Stimulated activated CD8-positive, alpha-beta memory T cell treated with anti-CD3 and anti-CD28 coated beads, Interleukin-4, amount 100 ng/mL, for 24 hours (primary cell): ENCODE measurements at regions not wholly inside any gene's neighbourhood (a gene's known extent, or its start where the extent isn't known, plus 50 kb on each side); places are given as distances from the start of the nearest gene placed in this dataset.
"Not testable (repeated sequence)": the region's sequence is repeated elsewhere in the genome, so short reads cannot be mapped to it uniquely, and the experiment has no call there.

Experiments
- DNase-seq: peaks from one replicate; pipeline ENCODE4 v3.0.0-alpha.2; 2020; ENCODE audit warnings: low read depth

DNA sequence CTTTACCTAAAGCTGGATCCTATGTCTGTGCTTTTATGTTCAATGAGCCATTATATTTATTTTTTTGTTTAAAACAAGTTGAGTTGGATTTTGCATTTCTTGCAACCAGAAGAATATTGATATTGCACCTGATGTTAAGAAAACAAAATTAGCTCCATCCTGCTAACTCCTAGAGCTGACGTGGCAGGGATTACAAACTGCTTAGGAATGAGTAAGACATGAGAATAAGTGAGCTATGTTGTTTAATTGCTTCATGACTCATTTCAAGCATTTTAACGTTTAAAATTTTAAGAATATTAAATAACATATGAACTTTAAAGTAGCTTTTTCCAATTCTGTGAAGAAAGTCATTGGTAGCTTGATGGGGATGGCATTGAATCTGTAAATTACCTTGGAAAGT, 663.5 kb downstream of the EPM2A start:
- no peak for DNase-seq

DNA sequence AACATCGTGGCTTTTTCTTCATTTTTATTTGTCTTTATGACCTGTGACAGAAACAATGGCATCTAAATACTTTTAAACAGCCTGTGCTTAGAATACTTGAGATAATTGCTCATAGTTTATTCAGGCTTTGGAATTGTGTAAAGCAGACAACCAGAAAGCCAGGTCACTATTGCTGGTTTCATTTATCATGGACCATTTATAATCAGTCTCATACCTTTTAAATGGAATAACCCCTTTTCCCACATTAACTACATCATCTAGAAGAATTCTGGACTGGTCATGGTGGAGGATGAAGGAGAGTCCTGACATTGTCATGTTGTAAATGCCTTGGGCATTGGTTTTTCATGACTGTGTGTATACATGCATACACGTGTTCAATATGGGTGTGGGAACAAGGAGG, 661.5 kb downstream of the EPM2A start:
- DNase-seq = no peak

DNA sequence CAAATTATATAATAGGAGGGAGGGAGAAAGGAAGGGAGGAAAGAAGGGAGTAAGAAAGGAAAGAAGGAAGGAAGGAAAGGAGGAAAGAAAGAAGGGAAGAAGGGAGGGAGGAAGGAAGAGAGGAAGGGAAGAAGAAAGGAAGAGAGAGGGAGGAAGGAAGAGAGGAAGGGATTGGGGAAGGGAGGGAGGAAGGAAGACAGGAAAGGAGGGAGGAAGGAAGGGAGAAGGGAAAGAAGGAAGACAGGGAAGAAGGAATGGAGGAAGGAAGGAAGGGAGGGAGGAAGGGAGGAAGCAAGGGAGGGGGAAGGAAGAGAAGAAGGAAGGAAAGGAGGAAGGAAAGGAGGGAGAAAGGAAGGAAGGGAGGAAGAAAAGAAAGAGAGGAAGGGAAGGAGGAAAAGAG, 660.5 kb downstream of the EPM2A start:
- DNase-seq = no peak

DNA sequence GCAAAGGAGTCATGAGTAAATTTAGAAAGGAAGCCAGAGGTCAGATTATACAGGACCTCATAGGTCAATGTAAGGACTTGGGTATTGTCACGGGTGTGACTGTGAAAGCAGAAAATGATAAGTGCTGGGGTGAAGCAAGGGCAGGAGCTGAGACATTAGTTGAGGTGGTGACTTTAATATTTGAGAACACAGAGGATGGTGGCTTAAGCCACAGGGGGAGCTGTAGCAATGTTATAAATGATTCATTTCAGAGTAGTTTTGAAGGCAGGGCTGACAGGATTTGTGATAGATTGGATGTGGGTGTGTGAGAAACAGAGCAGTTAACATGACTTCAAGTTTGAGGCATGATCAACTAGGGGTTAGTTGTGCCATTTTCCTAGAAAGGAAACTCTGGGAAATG, 659.9 kb downstream of the EPM2A start:
- no peak for DNase-seq

DNA sequence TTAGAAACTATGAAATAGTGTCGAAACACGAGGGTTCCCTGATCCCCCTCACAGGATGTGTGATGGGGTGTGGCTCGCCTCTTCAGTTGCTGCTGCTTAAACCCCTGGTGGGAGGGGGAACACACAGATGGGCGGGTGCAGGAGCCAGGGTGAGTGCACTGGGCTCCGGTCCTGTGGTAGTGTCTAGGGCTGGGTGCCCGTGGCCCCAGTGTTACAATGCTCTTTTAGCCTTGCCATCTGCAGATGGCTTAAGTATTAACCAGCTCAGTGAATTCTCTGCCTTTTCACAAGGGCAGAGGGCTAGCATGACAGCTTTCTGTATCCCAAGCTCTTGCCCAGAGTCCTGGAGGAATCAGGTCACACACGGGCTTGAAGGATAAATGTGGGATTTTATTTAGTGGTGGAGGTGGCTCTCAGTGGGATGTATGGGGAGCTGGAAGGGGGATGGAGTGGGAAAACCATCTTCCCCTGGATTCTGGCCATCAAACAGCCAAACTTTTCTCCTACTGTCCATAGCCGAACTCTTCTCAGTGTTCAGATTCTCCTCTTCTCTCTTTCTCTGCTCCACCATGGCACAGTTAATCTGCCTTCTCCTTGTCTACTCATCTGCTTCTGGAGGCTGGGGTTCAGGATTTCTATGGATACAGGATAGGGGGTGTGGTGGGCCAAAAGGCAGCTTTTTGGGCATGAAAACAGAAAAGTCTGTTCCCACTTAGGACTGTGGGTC, 659.0 kb downstream of the EPM2A start:
- no peak for DNase-seq

DNA sequence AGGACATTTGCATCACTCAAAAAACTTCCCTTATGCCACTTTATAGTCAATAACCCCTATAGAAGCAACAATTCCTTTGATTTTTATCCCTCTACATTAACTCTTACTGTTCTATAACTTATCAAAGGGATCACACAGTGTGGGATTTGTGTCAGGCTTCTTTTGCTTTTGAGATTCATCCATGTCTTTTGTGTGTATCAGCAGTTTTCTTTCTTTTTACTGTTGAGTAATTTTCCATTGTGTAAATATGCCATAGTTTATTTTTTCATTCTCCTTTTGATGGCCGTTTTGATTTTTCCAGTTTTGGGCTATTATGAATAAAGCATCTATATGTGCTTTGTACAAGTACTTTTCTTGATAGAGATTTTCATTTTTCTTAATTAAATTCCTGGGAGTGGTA, 657.9 kb downstream of the EPM2A start:
- no peak for DNase-seq

DNA sequence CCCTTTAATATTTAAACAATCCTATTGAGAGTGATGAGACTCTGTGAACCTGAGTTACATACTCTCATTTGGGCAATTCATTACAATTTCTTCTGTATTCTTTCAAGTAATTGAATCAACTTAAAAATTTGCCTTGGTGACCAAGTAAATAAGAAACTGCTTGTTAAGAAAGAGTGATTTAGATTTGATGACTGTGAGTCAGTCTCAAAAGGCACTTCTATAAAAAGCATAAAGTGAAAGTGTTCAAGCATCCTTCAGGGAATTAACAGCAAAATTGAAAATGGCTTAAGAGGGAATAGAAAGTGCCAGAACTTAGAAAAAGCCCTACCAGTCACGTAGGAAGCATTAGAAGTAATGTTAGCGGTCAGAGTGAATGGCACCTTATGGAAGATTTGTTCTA, 654.7 kb downstream of the EPM2A start:
- DNase-seq = no peak

DNA sequence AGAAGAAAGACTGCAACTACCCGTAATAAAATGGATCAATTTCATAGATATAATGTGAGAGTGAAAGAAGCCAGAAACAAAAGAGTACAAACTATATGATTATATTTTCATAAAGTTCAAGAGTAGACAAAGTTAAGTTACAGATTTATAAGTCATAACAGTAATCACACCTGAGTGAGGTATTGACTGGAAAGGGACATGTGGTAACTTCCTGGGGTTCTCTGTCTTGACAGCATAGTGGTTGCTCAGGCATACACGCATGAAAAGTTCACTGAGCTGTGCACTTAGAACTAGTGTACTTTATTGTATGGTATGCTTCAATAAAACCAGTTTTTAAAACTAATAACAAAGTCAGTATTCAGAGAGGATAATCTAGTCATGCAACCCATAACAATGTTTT, 653.6 kb downstream of the EPM2A start:
- no peak for DNase-seq

DNA sequence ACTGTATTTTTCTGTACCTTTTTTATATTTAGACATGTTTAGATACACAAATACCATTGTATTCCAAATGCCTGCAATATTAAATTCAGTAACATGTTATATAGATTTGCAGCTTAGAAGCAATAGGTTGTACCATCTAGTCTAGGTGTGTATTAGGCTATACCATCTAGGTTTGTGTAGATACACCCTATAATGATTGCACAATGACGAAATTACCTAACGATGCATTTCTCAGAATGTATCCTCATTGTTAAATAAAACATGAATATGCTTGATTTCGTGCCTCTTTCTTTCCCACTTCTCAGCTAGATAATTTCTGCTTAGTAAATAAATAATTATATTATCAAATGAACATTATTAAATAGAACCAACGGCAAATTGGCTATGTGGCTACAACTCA, 653.0 kb downstream of the EPM2A start:
- no peak for DNase-seq

DNA sequence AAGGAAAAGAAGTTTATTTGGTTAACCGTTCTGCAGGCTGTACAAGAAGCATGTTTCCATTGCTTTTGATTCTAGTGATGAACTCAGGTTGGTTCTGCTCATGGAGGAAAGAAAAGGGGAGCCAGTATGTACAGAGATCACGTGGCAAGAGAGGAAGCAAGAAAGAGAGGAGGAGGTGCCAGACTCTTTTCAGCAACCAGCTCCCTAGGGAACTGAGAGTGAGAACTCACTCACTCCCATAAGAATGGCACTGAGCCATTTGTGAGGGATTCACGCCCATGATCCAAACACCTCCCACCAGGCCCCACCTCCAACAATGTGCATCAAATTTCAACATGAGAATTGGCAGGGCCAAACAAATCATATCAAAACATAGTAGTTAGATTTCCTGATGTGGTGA, 649.1 kb downstream of the EPM2A start:
- DNase-seq = no peak

DNA sequence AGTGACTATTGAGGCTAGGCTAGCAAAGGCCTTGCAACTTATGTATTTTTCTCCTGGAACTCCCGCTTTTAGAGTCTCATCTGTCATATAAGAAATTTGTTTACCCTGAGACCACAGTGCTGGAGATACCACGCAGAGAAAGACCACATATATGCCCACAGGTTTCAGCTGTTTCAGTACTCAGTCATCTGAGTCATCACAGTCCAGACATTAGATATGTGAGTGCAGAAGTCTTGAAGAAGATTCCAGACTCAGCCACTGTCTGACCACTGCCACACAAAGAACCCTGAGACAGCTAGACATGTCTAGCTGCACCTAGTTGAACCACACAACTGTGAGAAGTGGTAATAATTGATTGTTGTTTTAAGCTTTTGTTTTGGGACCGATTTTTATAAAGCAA, 648.3 kb downstream of the EPM2A start:
- DNase-seq = no peak

DNA sequence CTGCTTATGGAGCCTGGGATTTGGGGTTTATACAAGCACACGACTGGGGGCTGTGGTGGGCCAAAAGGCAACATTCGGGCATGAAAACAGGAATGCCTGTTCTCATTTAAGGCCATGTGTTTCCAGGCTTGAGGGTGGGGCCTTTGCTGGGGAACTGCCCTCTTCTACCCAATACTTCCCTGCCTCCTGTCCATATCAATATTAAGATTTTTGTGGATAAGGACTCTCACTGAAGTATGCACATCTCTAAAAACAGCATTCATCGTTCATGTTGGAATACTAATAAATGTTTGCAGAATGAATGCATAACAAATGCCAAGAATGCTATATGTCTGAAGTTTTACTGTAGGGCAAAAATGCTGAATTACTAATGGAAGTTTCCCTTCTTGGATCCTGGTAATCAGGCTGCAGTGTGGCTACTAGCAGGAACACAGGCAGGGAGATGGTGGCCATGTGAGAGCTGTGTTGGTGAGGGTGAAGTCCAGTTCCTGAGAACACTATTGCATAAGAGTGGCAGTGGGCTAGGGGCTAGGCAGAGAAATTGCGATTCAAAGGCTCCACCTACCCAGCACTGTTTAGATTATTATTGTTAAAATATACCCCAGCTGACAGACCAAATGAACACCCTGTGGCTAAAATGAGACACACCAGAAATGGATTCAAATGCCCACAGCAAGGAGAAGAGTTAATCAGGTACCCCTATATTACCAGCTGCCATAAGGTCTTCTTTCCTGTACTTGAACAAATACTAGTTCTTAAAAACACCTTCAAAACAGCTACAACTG, 644.3 kb downstream of the EPM2A start:
- no peak for DNase-seq

DNA sequence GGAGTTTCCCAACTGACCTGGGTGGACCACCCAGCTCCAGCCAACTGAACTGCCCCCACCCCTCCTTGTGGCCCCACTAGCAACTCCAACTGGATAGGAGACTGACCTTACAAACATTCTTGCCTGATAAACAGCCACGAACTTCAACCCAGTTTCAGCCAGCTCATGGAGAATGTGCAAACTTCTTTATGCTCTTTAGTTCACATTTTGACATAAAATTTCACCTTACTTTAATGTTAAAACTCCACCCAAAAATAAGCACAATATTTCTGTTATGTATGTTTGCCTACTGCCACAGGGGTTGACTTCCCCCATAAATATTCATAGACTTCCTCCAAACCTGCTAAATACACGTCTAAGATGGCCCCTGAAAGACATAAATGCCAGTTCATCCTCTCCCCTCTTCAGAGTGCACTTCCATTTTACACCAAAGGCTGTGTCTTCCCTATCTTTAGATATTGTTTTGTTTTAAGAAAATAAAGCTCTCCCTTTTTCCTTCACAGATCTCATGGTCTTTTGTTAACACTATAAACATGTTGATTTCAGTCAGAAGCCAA, 643.7 kb downstream of the EPM2A start:
- no peak for DNase-seq

DNA sequence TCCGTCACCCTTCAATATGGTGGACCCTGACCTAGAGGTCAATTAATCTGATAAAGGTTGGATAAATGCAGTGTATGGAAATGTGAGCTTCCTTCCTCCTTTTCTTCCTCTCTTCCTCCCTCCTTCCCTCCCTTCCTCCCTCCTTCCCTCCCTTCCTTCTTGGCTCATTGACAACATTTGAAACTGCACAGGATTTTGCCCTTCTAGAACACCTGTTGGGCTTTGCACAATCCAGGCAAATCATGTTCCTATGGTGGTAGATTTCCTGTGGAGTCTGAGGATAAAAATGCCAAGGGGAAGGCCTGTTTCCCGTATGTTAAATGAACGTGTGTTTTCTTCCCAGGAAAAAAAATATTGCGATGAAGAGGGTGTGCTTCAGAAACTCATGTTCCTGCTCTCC, 642.8 kb downstream of the EPM2A start:
- no peak for DNase-seq

DNA sequence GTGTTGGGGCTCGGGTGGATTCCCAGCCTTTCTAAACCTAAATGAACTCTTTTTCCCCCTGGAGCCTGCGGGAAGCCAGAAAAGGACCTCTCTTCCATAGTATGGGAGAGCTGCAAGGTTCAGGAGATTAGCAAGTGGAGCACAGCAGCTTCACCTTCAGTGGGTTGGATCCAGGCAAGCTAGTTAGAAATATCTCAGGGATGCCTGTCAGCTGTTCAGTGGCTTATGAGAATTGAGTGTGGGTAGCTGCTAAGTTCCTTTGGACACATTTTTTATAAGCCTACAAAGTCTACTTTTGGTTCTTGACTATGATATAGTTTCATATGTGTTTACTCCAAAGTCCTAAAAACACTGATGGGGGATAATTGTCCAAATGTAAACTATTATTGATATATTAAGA, 642.1 kb downstream of the EPM2A start:
- no peak for DNase-seq

DNA sequence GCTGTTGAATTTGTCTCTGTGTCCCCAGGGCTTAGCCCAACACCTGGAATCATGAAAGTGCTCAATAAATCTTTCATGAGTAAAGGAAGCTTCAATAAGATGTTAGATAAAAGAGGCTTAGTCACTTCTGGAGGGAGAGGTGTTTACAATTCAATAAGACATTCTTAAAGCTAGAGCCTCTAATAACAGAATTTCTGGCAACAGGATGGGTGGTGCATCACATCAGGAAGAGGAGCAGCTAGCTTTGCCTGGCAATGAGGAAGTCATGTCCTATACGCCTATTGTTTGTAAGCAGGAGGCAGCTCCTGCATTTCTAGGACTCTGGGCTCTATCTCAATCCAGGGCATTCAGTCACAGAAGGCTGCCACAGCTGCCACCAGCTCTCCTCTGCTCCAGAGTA, 638.5 kb downstream of the EPM2A start:
- DNase-seq = no peak

DNA sequence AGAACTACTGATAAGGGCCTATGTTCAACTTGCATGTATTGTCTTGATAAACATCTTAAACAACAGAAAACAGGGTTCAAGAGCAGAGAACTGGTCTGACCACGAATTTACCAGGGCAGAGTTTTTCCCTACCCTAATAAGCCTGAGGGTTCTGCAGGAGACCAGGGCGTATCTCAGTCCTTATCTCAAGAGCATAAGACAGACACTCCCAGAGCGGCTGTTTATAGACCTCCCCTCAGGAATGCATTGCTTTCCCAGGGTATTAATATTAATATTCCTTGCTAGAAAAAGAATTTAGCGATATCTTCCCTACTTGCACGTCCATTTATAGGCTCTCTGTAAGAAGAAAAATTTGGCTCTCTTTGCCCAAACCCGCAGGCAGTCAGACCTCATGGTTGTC, 637.2 kb downstream of the EPM2A start:
- DNase-seq = not testable (repeated sequence)

DNA sequence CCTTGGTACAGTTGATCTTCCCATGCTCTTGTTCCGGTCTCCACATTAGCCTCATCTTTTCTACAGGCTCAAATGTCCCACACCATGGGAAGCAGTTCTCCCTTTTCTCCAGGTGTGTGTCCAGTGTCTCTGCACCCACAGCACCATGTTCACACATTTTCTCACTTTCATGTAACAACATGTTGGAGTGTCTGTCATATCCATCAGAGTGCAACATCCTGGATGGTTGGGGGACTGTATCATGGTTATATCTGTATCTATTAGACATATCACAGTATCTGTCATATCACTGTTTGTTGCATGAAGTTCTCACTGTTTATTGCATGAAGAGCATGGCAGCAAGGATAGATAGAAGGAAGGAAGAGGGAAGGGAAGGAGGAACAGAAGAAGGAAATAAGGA, 635.6 kb downstream of the EPM2A start:
- DNase-seq = no peak

DNA sequence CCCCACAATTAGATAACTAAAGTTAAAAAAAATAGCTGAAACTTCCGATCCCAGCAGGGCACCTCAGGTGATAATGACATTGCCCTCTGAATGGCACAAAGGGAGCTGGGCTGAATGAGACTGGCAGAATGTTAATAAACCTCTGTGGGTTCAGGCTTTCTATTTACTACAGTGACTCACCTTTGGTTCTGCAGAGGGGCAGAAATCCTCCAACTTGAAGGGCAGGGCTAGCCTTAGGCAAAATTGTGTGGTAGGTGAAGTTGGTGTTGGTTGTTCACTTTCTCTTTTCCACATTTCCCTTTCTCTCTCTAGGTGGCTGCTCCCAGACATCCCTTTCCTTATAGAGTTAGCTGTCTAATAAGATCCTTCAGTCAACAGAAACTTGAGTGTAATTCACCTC, 625.2 kb downstream of the EPM2A start:
- DNase-seq = no peak

DNA sequence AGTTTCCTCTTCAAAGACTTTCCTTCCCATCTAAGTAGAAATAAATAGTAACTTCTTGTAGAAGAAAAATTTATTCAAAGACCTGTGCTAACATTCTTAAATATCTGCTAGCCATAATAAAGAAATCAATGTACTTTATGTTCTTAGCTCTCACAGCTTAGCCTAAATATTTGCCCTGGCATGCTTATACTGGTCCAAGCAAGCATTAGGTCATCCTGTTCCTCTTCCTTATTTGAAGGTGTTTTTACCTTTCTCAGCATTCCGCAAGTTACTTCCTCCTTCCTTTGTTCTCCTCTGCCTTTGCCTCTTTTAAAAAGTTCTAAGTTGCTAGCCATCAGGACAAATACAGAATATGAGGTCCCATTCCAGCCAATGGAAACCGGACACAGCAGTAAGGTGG, 623.9 kb downstream of the EPM2A start:
- not testable (repeated sequence) for DNase-seq

DNA sequence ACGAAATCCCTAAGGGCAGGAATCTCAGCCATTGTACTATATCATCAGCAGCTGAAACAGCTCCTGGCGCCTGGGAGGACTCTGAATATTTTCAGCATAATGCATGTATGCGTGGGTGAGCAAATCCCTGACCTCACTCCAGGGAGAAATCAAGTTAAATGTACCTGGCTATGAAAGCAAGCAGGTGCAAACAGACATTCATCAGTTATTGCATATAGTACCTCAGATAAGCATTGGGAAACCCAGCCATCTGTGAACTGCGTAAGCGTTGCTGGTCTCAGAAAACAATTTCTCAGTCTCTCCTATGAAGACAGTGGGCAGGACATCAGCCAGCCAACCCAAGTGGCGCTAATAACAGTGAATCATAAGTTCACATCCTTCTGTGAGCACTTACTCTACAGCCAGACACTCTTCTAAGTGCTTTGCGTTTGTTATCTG, 622.6 kb downstream of the EPM2A start:
- DNase-seq = no peak

DNA sequence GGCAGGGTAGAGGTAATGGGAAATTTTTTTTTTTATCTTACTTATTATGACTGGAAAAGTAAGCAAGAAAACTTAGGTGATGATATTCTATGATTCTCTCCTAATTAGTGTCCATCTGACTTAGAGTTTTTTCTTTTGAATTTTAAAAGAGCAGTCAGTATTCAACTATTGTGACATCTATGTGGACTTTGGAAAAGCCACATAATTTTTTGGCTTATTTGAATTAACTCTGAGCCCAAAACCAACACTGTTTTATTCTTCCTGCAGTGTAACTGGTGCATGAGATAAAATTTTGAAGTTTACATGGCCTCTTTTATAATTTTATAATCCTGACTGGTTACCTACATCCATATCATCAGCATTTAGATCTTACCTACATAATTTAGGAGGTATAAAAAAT, 619.7 kb downstream of the EPM2A start:
- no peak for DNase-seq

DNA sequence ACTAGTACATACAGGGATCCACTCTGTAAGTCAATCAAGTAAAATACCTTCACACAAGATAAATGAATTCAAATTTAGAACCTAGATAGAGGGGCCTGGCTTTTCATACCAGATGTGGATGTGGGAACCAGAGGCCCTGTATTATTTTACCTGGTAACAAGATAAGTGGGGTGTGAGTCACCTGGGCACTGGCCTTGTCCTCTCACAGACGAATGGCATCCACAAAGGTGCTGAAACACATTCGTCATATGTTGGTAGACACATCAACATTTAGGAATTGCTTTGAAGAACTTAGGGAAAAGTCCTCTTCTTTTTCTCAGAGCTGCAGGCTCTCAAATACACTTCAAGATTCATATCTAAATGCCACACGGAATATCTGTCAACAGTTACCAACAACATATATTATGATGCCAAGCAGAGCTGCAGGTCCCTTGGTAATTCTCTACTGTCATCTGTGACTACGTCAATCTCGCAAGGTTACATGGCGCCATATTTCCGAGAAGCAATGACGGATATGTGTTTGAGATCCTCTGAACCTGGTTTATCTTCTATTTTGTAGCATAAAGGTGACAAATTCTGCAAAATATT, 618.6 kb downstream of the EPM2A start:
- no peak for DNase-seq
